ENCODE measurements at regions not wholly inside any gene's neighbourhood (a gene's known extent, or its start where the extent isn't known, plus 50 kb on each side); places are given as distances from the start of the nearest gene placed in this dataset.

DNA sequence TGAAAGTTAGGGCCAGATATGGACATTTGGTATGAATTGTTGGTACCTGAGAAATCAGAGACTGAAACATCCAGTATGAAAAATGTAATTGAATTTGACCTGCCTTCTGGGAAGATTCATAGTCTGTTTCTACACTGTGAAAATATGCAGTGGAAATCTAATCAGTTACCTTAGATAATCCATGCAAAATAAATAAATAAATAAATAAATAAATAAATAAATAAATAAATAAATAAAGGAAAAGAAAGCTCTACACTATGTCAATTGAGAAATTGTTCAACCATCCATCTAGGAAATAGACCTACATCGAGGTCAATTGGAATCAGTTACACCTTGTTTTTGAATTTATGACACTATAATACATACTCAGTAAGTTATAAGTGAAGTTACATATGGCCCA, 252.3 kb downstream of the VGLL3 start:
- H3K4me3 ChIP-seq (ENCODE audit: low read depth, low read length), result no peak overlapping the region
- DNase-seq (ENCODE audit: low read depth), result no peak
- no peak for TF ChIP-seq CTCF (IDR thresholded peaks at IDR 0.05; ENCODE audit: low read depth, low read length, missing control alignments)

GRCh38 chr3:86737517-86737916, 253.4 kb downstream of the VGLL3 start:
- no peak overlapping the region for H3K4me3 ChIP-seq (ENCODE audit: low read depth, low read length)

GRCh38 chr3:86733257-86733656, 257.7 kb downstream of the VGLL3 start:
- no peak for TF ChIP-seq CTCF (IDR thresholded peaks at IDR 0.05; ENCODE audit: low read depth, low read length, missing control alignments)
- DNase-seq (ENCODE audit: low read depth), result no peak
- H3K4me3 ChIP-seq (ENCODE audit: low read depth, low read length), result no peak overlapping the region

More at GRCh38 chr3:86737517-86737916, 253.4 kb downstream of the VGLL3 start:
- DNase-seq (ENCODE audit: low read depth), result no peak
- TF ChIP-seq CTCF (IDR thresholded peaks at IDR 0.05; ENCODE audit: low read depth, low read length, missing control alignments), result no peak

DNA sequence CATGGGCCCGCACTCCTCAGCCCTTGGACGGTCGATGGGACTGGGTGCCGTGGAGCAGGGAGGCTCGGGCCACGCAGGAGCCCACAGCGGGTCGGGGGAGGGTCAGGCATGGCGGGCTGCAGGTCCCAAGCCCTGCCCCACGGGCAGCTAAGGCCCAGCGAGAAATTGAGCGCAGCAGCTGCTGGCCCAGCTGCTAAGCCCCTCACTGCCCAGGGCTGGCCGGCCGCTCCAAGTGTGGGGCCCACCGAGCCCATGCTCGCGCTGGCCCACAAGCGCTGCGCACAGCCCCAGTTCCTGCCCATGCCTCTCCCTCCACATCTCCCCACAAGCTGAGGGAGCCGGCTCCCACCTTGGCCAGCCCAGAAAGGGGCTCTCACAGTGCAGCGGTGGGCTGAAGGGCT, 259.4 kb downstream of the VGLL3 start:
- DNase-seq (ENCODE audit: low read depth), result no peak
- no peak for TF ChIP-seq CTCF (IDR thresholded peaks at IDR 0.05; ENCODE audit: low read depth, low read length, missing control alignments)
- H3K4me3 ChIP-seq (ENCODE audit: low read depth, low read length), result no peak overlapping the region

GRCh38 chr3:86723433-86723832, 267.5 kb downstream of the VGLL3 start:
- no peak for DNase-seq (ENCODE audit: low read depth)
- no peak overlapping the region for H3K4me3 ChIP-seq (ENCODE audit: low read depth, low read length)
- no peak for TF ChIP-seq CTCF (IDR thresholded peaks at IDR 0.05; ENCODE audit: low read depth, low read length, missing control alignments)

GRCh38 chr3:86711634-86712033, 279.3 kb downstream of the VGLL3 start:
- H3K4me3 ChIP-seq (ENCODE audit: low read depth, low read length), result no peak overlapping the region
- TF ChIP-seq CTCF (IDR thresholded peaks at IDR 0.05; ENCODE audit: low read depth, low read length, missing control alignments), result no peak
- DNase-seq (ENCODE audit: low read depth), result no peak

DNA sequence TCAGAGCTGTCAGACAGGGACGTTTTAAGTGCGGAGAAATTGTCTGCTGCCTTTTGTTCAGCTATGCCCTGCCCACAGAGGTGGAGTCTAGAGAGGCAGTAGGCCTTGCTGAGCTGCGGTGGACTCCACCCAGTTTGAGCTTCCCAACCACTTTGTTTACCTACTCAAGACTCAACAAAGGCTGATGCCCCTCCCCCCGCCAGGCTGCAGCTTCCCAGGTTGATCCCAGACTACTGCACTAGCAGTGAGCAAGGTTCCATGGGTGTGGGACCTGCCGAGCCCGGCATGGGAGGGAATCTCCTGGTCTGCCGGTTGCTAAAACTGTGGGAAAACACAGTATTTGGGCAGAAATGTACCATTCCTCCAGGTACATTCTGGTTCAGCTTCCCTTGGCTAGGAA, 282.1 kb downstream of the VGLL3 start:
- no peak overlapping the region for H3K4me3 ChIP-seq (ENCODE audit: low read depth, low read length)
- no peak for DNase-seq (ENCODE audit: low read depth)
- TF ChIP-seq CTCF (IDR thresholded peaks at IDR 0.05; ENCODE audit: low read depth, low read length, missing control alignments), result no peak

Data from GM12864 (cell line).